HCT116 (cell line): ENCODE measurements at regions not wholly inside any gene's neighbourhood (a gene's known extent, or its start where the extent isn't known, plus 50 kb on each side); places are given as distances from the start of the nearest gene placed in this dataset.

Experiments
- ATAC-seq: fragments of 200-7000 bp; cut with Tn5 transposase; 2 replicates; pipeline ENCODE4 v1.9.1; 2020; ENCODE audit warnings: mild to moderate bottlenecking, moderate library complexity
- BruUV-seq: library from RNA; stranded (reverse); fragments of 400-500 nt; replicated peaks from 2 replicates; lab custom pipeline; 2021; lab: Mats Ljungman, UMichigan
- CTCF ChIA-PET: fragments of 300-600 bp; sonication (Branson Sonifier 250); formaldehyde crosslinking; loops from one replicate; lab custom pipeline; 2021; ENCODE audit warnings: antibody characterized with exemption; lab: Charles Lee
- POLR2A ChIA-PET: fragments of 300-600, 350-600 bp; sonication (Branson Sonifier 250); formaldehyde crosslinking; loops from one replicate; lab custom pipeline; 2021; ENCODE audit warnings: antibody characterized with exemption; lab: Charles Lee
- RAD21 ChIA-PET, 2 experiments: fragments of 300-600 bp; sonication (Branson Sonifier 250); formaldehyde crosslinking; loops; one replicate each; lab custom pipeline; 2023; ENCODE audit warnings: low total read pairs in 2 of 2; ENCODE audit not compliant: uncharacterized antibody in 2 of 2, unreplicated experiment in 2 of 2, low non-redundant PET in 1 of 2; lab: Charles Lee
- DNase-seq: peaks from one replicate; pipeline ENCODE4 v3.0.0-alpha.2; 2010; ENCODE audit warnings: low read depth, low spot score
- H2AFZ ChIP-seq: fragments of 200-600 bp; shearing (Covaris generic), sonication (generic); 2 replicates; pipeline ENCODE4 v1.6.1; 2017; ENCODE audit warnings: low read depth, mixed run types, mixed read lengths, antibody characterized with exemption, low read length; ENCODE audit not compliant: poor library complexity, severe bottlenecking
- H3K27ac ChIP-seq: 2 replicates; pipeline ENCODE4 v1.5.1; 2012; ENCODE audit warnings: low read depth, low read length
- H3K27me3 ChIP-seq: fragments of 200-600 bp; sonication (generic); 2 replicates; pipeline ENCODE4 v1.6.1; 2016; ENCODE audit warnings: mixed run types, low read length, mixed read lengths; ENCODE audit not compliant: insufficient read depth
- H3K36me3 ChIP-seq, 2 experiments: fragments of 200-500 bp in 1 of 2; fragments of 200-600 bp in 1 of 2; sonication (Bioruptor generic) in 1 of 2; sonication (generic) in 1 of 2; 2 replicates each; pipeline versions ENCODE4 v1.5.1 to v1.6.1; 2014 to 2016; ENCODE audit warnings: low read length in 2 of 2, inconsistent platforms in 1 of 2, mixed read lengths in 1 of 2, mixed run types in 1 of 2; ENCODE audit not compliant: insufficient read depth in 2 of 2, control insufficient read depth in 1 of 2
- H3K4me1 ChIP-seq, 2 experiments: fragments of 200-600 bp in 1 of 2; sonication (generic) in 1 of 2; 2 replicates each; pipeline versions ENCODE4 v1.5.1 to v1.6.1; 2012 to 2017; ENCODE audit warnings: low read length in 2 of 2, inconsistent platforms in 1 of 2, mild to moderate bottlenecking in 1 of 2, mixed read lengths in 1 of 2, mixed run types in 1 of 2, moderate library complexity in 1 of 2; ENCODE audit not compliant: insufficient read depth in 2 of 2, control insufficient read depth in 1 of 2
- H3K4me2 ChIP-seq: fragments of 200-600 bp; sonication (generic); 2 replicates; pipeline ENCODE4 v1.6.1; 2017; ENCODE audit warnings: mixed run types, low read length, mixed read lengths
- H3K4me3 ChIP-seq, 2 experiments: fragments of 200-600 bp in 1 of 2; sonication (generic) in 1 of 2; replicated peaks in 1 of 2; 2 replicates each; pipeline ENCODE4 v1.5.1; 2011 to 2016; ENCODE audit warnings: low read length in 2 of 2, control low read depth in 1 of 2, low read depth in 1 of 2, mild to moderate bottlenecking in 1 of 2, mixed read lengths in 1 of 2, mixed run types in 1 of 2
- H3K79me2 ChIP-seq: fragments of 200-600 bp; sonication (generic); 2 replicates; pipeline ENCODE4 v1.6.1; 2017; ENCODE audit warnings: mild to moderate bottlenecking, mixed run types, low read length, moderate library complexity, mixed read lengths; ENCODE audit not compliant: insufficient read depth
- H3K9ac ChIP-seq: fragments of 200-600 bp; sonication (generic); 2 replicates; pipeline ENCODE4 v1.6.1; 2016; ENCODE audit warnings: low read length, mixed read lengths
- H3K9me2 ChIP-seq: fragments of 200-600 bp; sonication (generic), shearing (Covaris generic); 2 replicates; pipeline ENCODE4 v1.6.1; 2017; ENCODE audit warnings: mixed run types, mild to moderate bottlenecking, moderate library complexity; ENCODE audit not compliant: insufficient read depth
- H3K9me3 ChIP-seq, 2 experiments: fragments of 200-500 bp in 1 of 2; fragments of 200-600 bp in 1 of 2; sonication (Bioruptor generic) in 1 of 2; sonication (generic) in 1 of 2; 2 replicates each; pipeline ENCODE4 v1.6.1; 2014 to 2017; ENCODE audit warnings: low read length in 2 of 2, mixed read lengths in 2 of 2, inconsistent platforms in 1 of 2, low read depth in 1 of 2, mild to moderate bottlenecking in 1 of 2, mixed run types in 1 of 2, moderate library complexity in 1 of 2; ENCODE audit not compliant: control insufficient read depth in 1 of 2, insufficient read depth in 1 of 2
- H4K20me1 ChIP-seq: fragments of 200-600 bp; sonication (generic), shearing (Covaris generic); 2 replicates; pipeline ENCODE4 v1.6.1; 2017; ENCODE audit warnings: mixed run types, mild to moderate bottlenecking, moderate library complexity; ENCODE audit not compliant: insufficient read depth
- CEBPB ChIP-seq: IDR thresholded peaks from 2 replicates; pipeline ENCODE4 v1.6.1; 2012; ENCODE audit warnings: low read depth
- CTCF ChIP-seq, 3 experiments: fragments of 200-600 bp in 1 of 3; sonication (generic) in 1 of 3; IDR thresholded peaks in 2 of 3; conservative IDR thresholded peaks in 1 of 3; 2 replicates each; pipeline ENCODE4 v1.5.1; 2012 to 2017; ENCODE audit warnings: low read depth in 2 of 3, low read length in 2 of 3, antibody characterized with exemption in 1 of 3, borderline replicate concordance in 1 of 3, control low read depth in 1 of 3, mild to moderate bottlenecking in 1 of 3, mixed read lengths in 1 of 3, mixed run types in 1 of 3, moderate library complexity in 1 of 3; ENCODE audit not compliant: insufficient read depth in 1 of 3
- ELF1 ChIP-seq: IDR thresholded peaks from 2 replicates; pipeline ENCODE4 v1.6.1; 2012; ENCODE audit warnings: low read depth, borderline replicate concordance
- EZH2 ChIP-seq: fragments of 200-600 bp; sonication (generic); IDR thresholded peaks from 2 replicates; pipeline ENCODE4 v1.6.1; 2017; ENCODE audit warnings: antibody characterized with exemption, mixed run types
- EZH2phosphoT487 ChIP-seq: fragments of 200-600 bp; IDR thresholded peaks from 2 replicates; pipeline ENCODE4 v1.6.1; 2018; ENCODE audit warnings: antibody characterized with exemption, borderline replicate concordance
- FOSL1 ChIP-seq: IDR thresholded peaks from 2 replicates; pipeline ENCODE4 v1.6.1; 2012; ENCODE audit warnings: low read depth
- MAX ChIP-seq: IDR thresholded peaks from 2 replicates; pipeline ENCODE4 v1.6.1; 2012
- POLR2AphosphoS5 ChIP-seq: IDR thresholded peaks from 2 replicates; pipeline ENCODE4 v1.6.1; 2011; ENCODE audit warnings: mild to moderate bottlenecking, low read depth, low read length, moderate library complexity
- REST ChIP-seq: IDR thresholded peaks from 2 replicates; pipeline ENCODE4 v1.6.1; 2012; ENCODE audit warnings: low read depth
- SIN3A ChIP-seq: IDR thresholded peaks from 2 replicates; pipeline ENCODE4 v1.6.1; 2012; ENCODE audit warnings: low read depth
- SRF ChIP-seq: IDR thresholded peaks from 2 replicates; pipeline ENCODE4 v1.6.1; 2012; ENCODE audit warnings: low read depth
- TCF7L2 ChIP-seq: IDR thresholded peaks from 2 replicates; pipeline ENCODE4 v1.7.0; 2011; ENCODE audit warnings: borderline replicate concordance, inconsistent platforms; ENCODE audit not compliant: insufficient read depth, insufficient read length; ENCODE audit errors: extremely low read depth
- ZBTB33 ChIP-seq: IDR thresholded peaks from 2 replicates; pipeline ENCODE4 v1.6.1; 2011; ENCODE audit warnings: mild to moderate bottlenecking, low read length, moderate library complexity; ENCODE audit not compliant: insufficient replicate concordance; ENCODE audit errors: extremely low read depth
- ZFX ChIP-seq: fragments of 450-650 bp; IDR thresholded peaks from 2 replicates; pipeline ENCODE4 v1.6.1; 2017
- ZNF274 ChIP-seq: fragments of 200-500 bp; sonication (Bioruptor generic); IDR thresholded peaks from 2 replicates; pipeline ENCODE4 v1.6.1; 2014; ENCODE audit warnings: mild to moderate bottlenecking, low read depth, low read length, inconsistent platforms
- intact Hi-C: fragments of 100-400 bp; cut with micrococcal nuclease; formaldehyde crosslinking; loops from 2 replicates; pipeline ENCODE4 v1.10.0; 2022

GRCh38 chr1:241442686-241443085 lies 76.9 kb downstream of the FH start:
- H3K4me3 ChIP-seq: no peak overlapping the region
- H3K9me3 ChIP-seq: no peaks in the 10 kb centered on the region
- ChIA-PET CTCF (no interaction called here), RAD21 (no interaction called here), POLR2A (no interaction called here)
- H3K9ac ChIP-seq: no peak overlapping the region
- H3K27me3 ChIP-seq: no peaks in the 10 kb centered on the region
- ATAC-seq: no peak
- no peaks in the 10 kb centered on the region for H3K4me1 ChIP-seq
- H3K27ac ChIP-seq: no peak overlapping the region
- no peaks in the 10 kb centered on the region for H4K20me1 ChIP-seq
- no peaks in the 10 kb centered on the region for H3K9me2 ChIP-seq
- no peak overlapping the region for H3K4me2 ChIP-seq
- H3K79me2 ChIP-seq: no peaks in the 10 kb centered on the region
- intact Hi-C loops: no loop called here
- no TSS peak for BruUV-seq
- TF ChIP-seq EZH2 (no peak), ELF1 (no peak), CEBPB (no peak), TCF7L2 (no peak), REST (no peak), ZNF274 (no peak), MAX (no peak), ZBTB33 (no peak), FOSL1 (no peak), POLR2AphosphoS5 (no peak), CTCF (IDR thresholded peaks at IDR 0.05 in 2 of 3, conservative IDR thresholded peaks at IDR 0.05 in 1 of 3; ENCODE audit: borderline replicate concordance in 1 of 3, insufficient read depth in 1 of 3, low read depth in 2 of 3, low read length in 2 of 3) (no peak), ZFX (no peak), EZH2phosphoT487 (no peak), SRF (no peak), SIN3A (no peak)
- no peaks in the 10 kb centered on the region for H3K36me3 ChIP-seq
- no peak overlapping the region for H2AFZ ChIP-seq
- no peak for DNase-seq
